H9 (cell line): ENCODE measurements at regions not wholly inside any gene's neighbourhood (a gene's known extent, or its start where the extent isn't known, plus 50 kb on each side); places are given as distances from the start of the nearest gene placed in this dataset.

Source experiments
- DNase-seq: peaks from one replicate; pipeline ENCODE4 v3.0.0-alpha.2; 2017
- H2AFZ ChIP-seq: one replicate; pipeline ENCODE4 v1.6.1; 2013; ENCODE audit warnings: mild to moderate bottlenecking, low read length, control low read depth, moderate library complexity
- H2AK5ac ChIP-seq: 2 replicates; pipeline ENCODE4 v1.6.1; 2013; ENCODE audit warnings: low read length, control low read depth, mixed read lengths; ENCODE audit not compliant: insufficient read length
- H2BK120ac ChIP-seq: one replicate; pipeline ENCODE4 v1.6.1; 2013; ENCODE audit warnings: low read depth, mild to moderate bottlenecking, low read length, control low read depth, inconsistent platforms; ENCODE audit not compliant: poor library complexity, severe bottlenecking
- H2BK12ac ChIP-seq: 2 replicates; pipeline ENCODE4 v1.6.1; 2013; ENCODE audit warnings: low read length, control low read depth, mixed read lengths, low read depth; ENCODE audit not compliant: insufficient read length
- H2BK15ac ChIP-seq: 2 replicates; pipeline ENCODE4 v1.6.1; 2013; ENCODE audit warnings: low read depth, low read length, control low read depth
- H2BK20ac ChIP-seq: one replicate; pipeline ENCODE4 v1.6.1; 2013; ENCODE audit warnings: low read depth, mild to moderate bottlenecking, low read length, control low read depth, inconsistent platforms; ENCODE audit not compliant: poor library complexity, severe bottlenecking
- H2BK5ac ChIP-seq: 2 replicates; pipeline ENCODE4 v1.6.1; 2013; ENCODE audit warnings: low read length, control low read depth, mixed read lengths; ENCODE audit not compliant: insufficient read length
- H3K14ac ChIP-seq: 2 replicates; pipeline ENCODE4 v1.6.1; 2013; ENCODE audit warnings: low read length, control low read depth; ENCODE audit not compliant: insufficient read depth
- H3K18ac ChIP-seq: 2 replicates; pipeline ENCODE4 v1.6.1; 2013; ENCODE audit warnings: low read depth, mild to moderate bottlenecking, mixed read lengths, low read length, control low read depth; ENCODE audit not compliant: insufficient read length
- H3K23ac ChIP-seq: 2 replicates; pipeline ENCODE4 v1.6.1; 2013; ENCODE audit warnings: low read length, control low read depth, mixed read lengths, low read depth; ENCODE audit not compliant: insufficient read length
- H3K23me2 ChIP-seq: 2 replicates; pipeline ENCODE4 v1.6.1; 2013; ENCODE audit warnings: low read depth, mild to moderate bottlenecking, mixed read lengths, low read length, control low read depth; ENCODE audit not compliant: insufficient read length, poor library complexity, severe bottlenecking
- H3K27ac ChIP-seq: 2 replicates; pipeline ENCODE4 v1.5.1; 2013; ENCODE audit warnings: low read length, control low read depth, mixed read lengths, low read depth; ENCODE audit not compliant: insufficient read length
- H3K27me3 ChIP-seq: 2 replicates; pipeline ENCODE4 v1.6.1; 2013; ENCODE audit warnings: low read length, control low read depth, inconsistent platforms; ENCODE audit not compliant: insufficient read depth
- H3K4ac ChIP-seq: 2 replicates; pipeline ENCODE4 v1.6.1; 2013; ENCODE audit warnings: low read depth, mild to moderate bottlenecking, control low read depth, inconsistent platforms, low read length, moderate library complexity
- H3K4me1 ChIP-seq: 2 replicates; pipeline ENCODE4 v1.6.1; 2013; ENCODE audit warnings: low read length, control low read depth, inconsistent platforms; ENCODE audit not compliant: insufficient read depth
- H3K4me2 ChIP-seq: 2 replicates; pipeline ENCODE4 v1.6.1; 2013; ENCODE audit warnings: low read length, control low read depth, mixed read lengths; ENCODE audit not compliant: insufficient read length, insufficient read depth
- H3K56ac ChIP-seq: 2 replicates; pipeline ENCODE4 v1.6.1; 2013; ENCODE audit warnings: low read depth, mild to moderate bottlenecking, mixed read lengths, low read length, control low read depth; ENCODE audit not compliant: insufficient read length
- H3K79me1 ChIP-seq: 2 replicates; pipeline ENCODE4 v1.6.1; 2013; ENCODE audit warnings: low read depth, mild to moderate bottlenecking, moderate library complexity, low read length, control low read depth, inconsistent platforms; ENCODE audit not compliant: insufficient read depth, poor library complexity, severe bottlenecking
- H3K79me2 ChIP-seq: 2 replicates; pipeline ENCODE4 v1.6.1; 2013; ENCODE audit warnings: low read length, control low read depth, inconsistent platforms; ENCODE audit not compliant: insufficient read depth
- H3K9ac ChIP-seq: 2 replicates; pipeline ENCODE4 v1.6.1; 2013; ENCODE audit warnings: low read length, control low read depth, mixed read lengths; ENCODE audit not compliant: insufficient read length; ENCODE audit errors: extremely low read depth
- H3K9me3 ChIP-seq: one replicate; pipeline ENCODE4 v1.6.1; 2013; ENCODE audit warnings: low read depth, low read length, inconsistent platforms; ENCODE audit not compliant: control insufficient read depth
- H3T11ph ChIP-seq: one replicate; pipeline ENCODE4 v1.6.1; 2013; ENCODE audit warnings: mild to moderate bottlenecking, low read length, control low read depth, inconsistent platforms
- H4K20me1 ChIP-seq: one replicate; pipeline ENCODE4 v1.6.1; 2013; ENCODE audit not compliant: control insufficient read depth, insufficient read length, insufficient read depth
- H4K5ac ChIP-seq: 2 replicates; pipeline ENCODE4 v1.6.1; 2013; ENCODE audit warnings: low read depth, mild to moderate bottlenecking, mixed read lengths, low read length, control low read depth; ENCODE audit not compliant: insufficient read length
- H4K8ac ChIP-seq: replicated peaks from 2 replicates; pipeline ENCODE4 v1.6.1; 2013; ENCODE audit warnings: low read length, control low read depth, mixed read lengths, low read depth; ENCODE audit not compliant: insufficient read length
- H4K91ac ChIP-seq: 2 replicates; pipeline ENCODE4 v1.6.1; 2013; ENCODE audit warnings: low read depth, mild to moderate bottlenecking, moderate library complexity, mixed read lengths, low read length, control low read depth; ENCODE audit not compliant: insufficient read length
- H3K27ac Mint-ChIP-seq, 3 experiments: 2 replicates in 2 of 3; 3 replicates in 1 of 3; pipeline ENCODE4 v1.8.0; 2020 to 2021; ENCODE audit warnings: mixed read lengths in 3 of 3, mild to moderate bottlenecking in 1 of 3, moderate library complexity in 1 of 3
- H3K27me3 Mint-ChIP-seq: 2 replicates; pipeline ENCODE4 v1.8.0; 2021; ENCODE audit warnings: low read depth, mild to moderate bottlenecking, moderate library complexity, mixed read lengths
- H3K36me3 Mint-ChIP-seq, 3 experiments: 2 replicates in 2 of 3; 3 replicates in 1 of 3; pipeline ENCODE4 v1.8.0; 2020 to 2021; ENCODE audit warnings: low read depth in 3 of 3, mixed read lengths in 3 of 3; ENCODE audit not compliant: insufficient read depth in 1 of 3
- H3K4me1 Mint-ChIP-seq, 2 experiments: 2 replicates each; pipeline ENCODE4 v1.8.0; 2020; ENCODE audit warnings: mixed read lengths in 2 of 2
- H3K4me3 Mint-ChIP-seq, 2 experiments: 2 replicates in 1 of 2; 3 replicates in 1 of 2; pipeline ENCODE4 v1.8.0; 2020 to 2021; ENCODE audit warnings: mild to moderate bottlenecking in 2 of 2, mixed read lengths in 2 of 2, moderate library complexity in 1 of 2
- H3K9me3 Mint-ChIP-seq, 2 experiments: 2 replicates in 1 of 2; 3 replicates in 1 of 2; pipeline ENCODE4 v1.8.0; 2020; ENCODE audit warnings: mild to moderate bottlenecking in 2 of 2, mixed read lengths in 2 of 2, moderate library complexity in 1 of 2
- WGBS: extraction: QIAGEN DNeasy Blood & Tissue Kit; methylation state at CpG from one replicate; pipeline ENCODE4 v1.1.7; 2013; ENCODE audit warnings: missing lambda C conversion rate, low lambda C conversion rate, mixed read lengths; ENCODE audit not compliant: insufficient read length; ENCODE audit errors: extremely low coverage; 5-methylcytosine and 5-hydroxymethylcytosine counted together
- TF ChIP-seq, protein P1 (sequence below): fragments of 200-600 bp; sonication (generic); conservative IDR thresholded peaks from 3 replicates; pipeline ENCODE4 v1.8.0; 2021; ENCODE audit warnings: antibody characterized with exemption, mild to moderate bottlenecking

DNA sequence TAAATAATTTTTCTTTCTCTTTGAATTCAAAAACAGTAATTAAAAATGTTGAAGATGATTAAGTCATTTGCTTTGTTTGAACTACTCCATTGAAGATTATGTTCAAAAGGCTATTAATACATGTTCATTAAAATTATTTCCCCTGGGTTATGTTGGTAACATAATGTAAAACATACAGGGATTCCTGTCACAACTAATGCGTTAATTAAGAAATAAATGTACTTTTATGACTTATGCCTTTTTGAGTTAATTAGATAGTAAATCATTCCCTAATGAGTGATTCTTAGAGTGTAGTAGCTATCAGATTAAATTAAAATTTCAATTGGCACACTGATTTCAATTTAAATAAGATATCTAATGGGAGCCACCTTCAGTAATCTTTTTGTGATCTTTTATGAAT lies 549.1 kb downstream of the ANKRD50 start:
- no peak overlapping the region for H3K14ac ChIP-seq
- TF ChIP-seq, protein P1, sequence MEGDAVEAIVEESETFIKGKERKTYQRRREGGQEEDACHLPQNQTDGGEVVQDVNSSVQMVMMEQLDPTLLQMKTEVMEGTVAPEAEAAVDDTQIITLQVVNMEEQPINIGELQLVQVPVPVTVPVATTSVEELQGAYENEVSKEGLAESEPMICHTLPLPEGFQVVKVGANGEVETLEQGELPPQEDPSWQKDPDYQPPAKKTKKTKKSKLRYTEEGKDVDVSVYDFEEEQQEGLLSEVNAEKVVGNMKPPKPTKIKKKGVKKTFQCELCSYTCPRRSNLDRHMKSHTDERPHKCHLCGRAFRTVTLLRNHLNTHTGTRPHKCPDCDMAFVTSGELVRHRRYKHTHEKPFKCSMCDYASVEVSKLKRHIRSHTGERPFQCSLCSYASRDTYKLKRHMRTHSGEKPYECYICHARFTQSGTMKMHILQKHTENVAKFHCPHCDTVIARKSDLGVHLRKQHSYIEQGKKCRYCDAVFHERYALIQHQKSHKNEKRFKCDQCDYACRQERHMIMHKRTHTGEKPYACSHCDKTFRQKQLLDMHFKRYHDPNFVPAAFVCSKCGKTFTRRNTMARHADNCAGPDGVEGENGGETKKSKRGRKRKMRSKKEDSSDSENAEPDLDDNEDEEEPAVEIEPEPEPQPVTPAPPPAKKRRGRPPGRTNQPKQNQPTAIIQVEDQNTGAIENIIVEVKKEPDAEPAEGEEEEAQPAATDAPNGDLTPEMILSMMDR = no peak
- no peaks in the 10 kb centered on the region for H3K27me3 ChIP-seq
- no peaks in the 10 kb centered on the region for H3K79me1 ChIP-seq
- H4K91ac ChIP-seq = no peak overlapping the region
- H2BK12ac ChIP-seq = no peak overlapping the region
- no peak overlapping the region for H2BK15ac ChIP-seq
- no peak overlapping the region for H2BK5ac ChIP-seq
- DNase-seq = no peak
- no peak overlapping the region for H4K5ac ChIP-seq
- H3K27me3 Mint-ChIP-seq = no peaks in the 10 kb centered on the region
- no peaks in the 10 kb centered on the region for H3K79me2 ChIP-seq
- no peaks in the 10 kb centered on the region for H3K4me1 ChIP-seq
- no peaks in the 10 kb centered on the region for H4K20me1 ChIP-seq
- H3K56ac ChIP-seq = no peak overlapping the region
- no peak overlapping the region for H3T11ph ChIP-seq
- no peak overlapping the region for H2AK5ac ChIP-seq
- no CpG with 5 or more reads among the region's 1 CpG for WGBS
- no peak overlapping the region for H3K27ac Mint-ChIP-seq
- H3K27ac ChIP-seq = no peak overlapping the region
- H3K9me3 Mint-ChIP-seq = peaks cover 0 to 3% of the 10 kb centered on the region in 2 experiments; a peak in 2 of 5 replicates
- H3K4me1 Mint-ChIP-seq = no peaks in the 10 kb centered on the region
- H2AFZ ChIP-seq = no peak overlapping the region
- no peak overlapping the region for H4K8ac ChIP-seq
- no peaks in the 10 kb centered on the region for H3K23me2 ChIP-seq
- H3K23ac ChIP-seq = no peak overlapping the region
- no peak overlapping the region for H3K4me3 Mint-ChIP-seq
- no peak overlapping the region for H3K4ac ChIP-seq
- no peak overlapping the region for H3K18ac ChIP-seq
- H3K4me2 ChIP-seq = no peak overlapping the region
- H2BK120ac ChIP-seq = no peak overlapping the region
- H3K9me3 ChIP-seq = no peaks in the 10 kb centered on the region
- no peak overlapping the region for H2BK20ac ChIP-seq
- no peaks in the 10 kb centered on the region; a peak in 1 of 7 replicates for H3K36me3 Mint-ChIP-seq
- H3K9ac ChIP-seq = no peak overlapping the region
